NB4 (cell line): ENCODE measurements at regions not wholly inside any gene's neighbourhood (a gene's known extent, or its start where the extent isn't known, plus 50 kb on each side); places are given as distances from the start of the nearest gene placed in this dataset.

Experiments used
- CTCF ChIP-seq: IDR thresholded peaks from one replicate; pipeline ENCODE4 v1.5.1; 2012; ENCODE audit warnings: low read depth, low read length
- MAX ChIP-seq: IDR thresholded peaks from 2 replicates; pipeline ENCODE4 v1.6.1; 2011; ENCODE audit warnings: low read depth, low read length
- MYC ChIP-seq: IDR thresholded peaks from 2 replicates; pipeline ENCODE4 v1.6.1; 2011; ENCODE audit warnings: low read depth, low read length
- POLR2A ChIP-seq: IDR thresholded peaks from 2 replicates; pipeline ENCODE4 v1.6.1; 2011; ENCODE audit warnings: mild to moderate bottlenecking; ENCODE audit not compliant: insufficient read length; ENCODE audit errors: extremely low read depth

DNA sequence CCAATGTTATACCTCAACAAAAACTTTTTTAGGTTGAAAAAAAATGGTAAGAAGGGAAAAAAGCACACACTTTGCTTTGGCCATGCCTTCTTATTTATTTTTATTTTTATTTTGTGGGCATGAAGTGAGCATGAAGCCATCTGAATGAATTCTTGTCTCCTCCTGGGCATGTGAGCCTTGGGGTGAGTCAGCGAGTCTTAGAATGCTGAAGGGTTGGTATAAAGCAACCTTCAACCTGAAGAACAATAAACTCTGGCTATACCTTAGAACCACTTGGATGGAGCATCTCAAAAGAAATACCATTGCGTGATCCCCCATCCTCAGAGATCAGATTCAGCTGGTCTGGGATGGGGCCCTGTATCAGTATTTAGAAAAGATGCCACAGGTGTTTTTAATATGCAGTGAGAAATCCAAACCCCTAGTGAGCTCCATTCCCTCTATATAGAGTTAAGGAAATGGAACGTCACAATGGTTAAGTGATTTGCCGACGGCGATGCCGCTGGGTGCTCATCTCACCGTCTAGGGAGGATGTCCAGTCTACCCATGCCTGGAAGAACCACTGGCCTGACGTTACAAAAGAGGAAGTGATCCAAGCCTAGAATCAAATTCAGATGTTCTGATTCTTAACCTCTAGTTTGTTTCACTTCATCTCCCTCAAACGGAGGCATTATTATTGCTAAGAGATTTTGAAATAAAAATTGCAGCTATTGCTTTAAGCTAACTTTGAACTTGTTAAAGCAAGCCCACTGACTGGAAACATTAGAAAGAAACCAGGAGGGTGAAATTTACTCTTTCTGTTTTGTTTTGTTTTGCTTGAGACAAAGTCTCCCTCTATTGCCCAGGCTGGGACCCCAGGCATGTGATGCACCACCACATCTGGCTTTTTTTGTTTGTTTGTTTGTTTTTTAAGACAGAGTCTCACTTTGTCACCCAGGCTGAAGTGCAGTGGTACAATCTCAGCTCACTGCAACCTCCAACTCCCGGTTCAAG lies 67.1 kb downstream of the EDN1 start:
- TF ChIP-seq POLR2A (no peak), CTCF (no peak), MAX (no peak), MYC (no peak)
